OCI-M1 (cell line): ENCODE measurements at regions not wholly inside any gene's neighbourhood (a gene's known extent, or its start where the extent isn't known, plus 50 kb on each side); places are given as distances from the start of the nearest gene placed in this dataset.
"Not testable (repeated sequence)": the region's sequence is repeated elsewhere in the genome, so short reads cannot be mapped to it uniquely, and the experiment has no call there.

Source experiments
- DNase-seq: peaks from one replicate; lab custom pipeline; 2025; lab: John Stamatoyannopoulos, UW

GRCh38 chr6:115631028-115631427 lies 429.7 kb downstream of the FRK start:
- no peak for DNase-seq

- DNase-seq = no peak
These were observed 430.2 kb downstream of the FRK start for GRCh38 chr6:115630424-115631024.

GRCh38 chr6:115629415-115629814 lies 431.3 kb downstream of the FRK start:
- DNase-seq = no peak

- no peak for DNase-seq
These were observed 442.4 kb downstream of the FRK start for GRCh38 chr6:115618256-115618655.

GRCh38 chr6:115617031-115617430 lies 443.7 kb downstream of the FRK start:
- DNase-seq = no peak

GRCh38 chr6:115613488-115613887 lies 447.2 kb downstream of the FRK start:
- DNase-seq = no peak

GRCh38 chr6:115612796-115613479 lies 447.8 kb downstream of the FRK start:
- DNase-seq = no peak

- no peak for DNase-seq
These were observed 448.5 kb downstream of the FRK start for GRCh38 chr6:115612216-115612615.

- no peak for DNase-seq
These were observed 450.0 kb downstream of the FRK start for GRCh38 chr6:115610696-115611095.

GRCh38 chr6:115609111-115609510 lies 451.6 kb downstream of the FRK start:
- DNase-seq = no peak

- DNase-seq = no peak
These were observed 458.2 kb downstream of the FRK start for GRCh38 chr6:115602466-115602865.

- no peak for DNase-seq
These were observed 459.2 kb downstream of the FRK start for GRCh38 chr6:115601509-115601908.

- no peak for DNase-seq
These were observed 459.6 kb downstream of the FRK start for GRCh38 chr6:115601064-115601463.

- DNase-seq = no peak
These were observed 465.8 kb downstream of the FRK start for GRCh38 chr6:115594891-115595290.

GRCh38 chr6:115592025-115592424 lies 468.7 kb downstream of the FRK start:
- no peak for DNase-seq

- not testable (repeated sequence) for DNase-seq
These were observed 471.6 kb downstream of the FRK start for GRCh38 chr6:115589072-115589471.

- no peak for DNase-seq
These were observed 477.4 kb downstream of the FRK start for GRCh38 chr6:115583290-115583689.

GRCh38 chr6:115582386-115582785 lies 478.3 kb downstream of the FRK start:
- no peak for DNase-seq

- DNase-seq = not testable (repeated sequence)
These were observed 481.1 kb downstream of the FRK start for GRCh38 chr6:115579565-115579964.

- no peak for DNase-seq
These were observed 483.4 kb downstream of the FRK start for GRCh38 chr6:115577270-115577669.

- no peak for DNase-seq
These were observed 485.4 kb downstream of the FRK start for GRCh38 chr6:115575285-115575684.

GRCh38 chr6:115573861-115574260 lies 486.8 kb downstream of the FRK start:
- DNase-seq = no peak

- DNase-seq = no peak
These were observed 490.4 kb downstream of the FRK start for GRCh38 chr6:115570331-115570730.

- DNase-seq = no peak
These were observed 506.6 kb downstream of the FRK start for GRCh38 chr6:115554060-115554459.
